BLaER1 treated with 17β-estradiol and CSF1 and Interleukin-3, amounts not matched to agents 10 nM and 100 nM (cell line): ENCODE measurements at regions not wholly inside any gene's neighbourhood (a gene's known extent, or its start where the extent isn't known, plus 50 kb on each side); places are given as distances from the start of the nearest gene placed in this dataset.

ENCODE experiments used
- H3K27ac ChIP-seq, 11 experiments: shearing (Covaris generic); formaldehyde crosslinking; 2 replicates each; pipeline ENCODE4 v1.8.1; 2022
- H3K27me3 ChIP-seq, 11 experiments: shearing (Covaris generic); formaldehyde crosslinking; 2 replicates each; pipeline ENCODE4 v1.8.1; 2022
- H3K36me3 ChIP-seq, 11 experiments: shearing (Covaris generic); formaldehyde crosslinking; 2 replicates each; pipeline ENCODE4 v1.8.1; 2022
- H3K4me1 ChIP-seq, 10 experiments: shearing (Covaris generic); formaldehyde crosslinking; 2 replicates each; pipeline ENCODE4 v1.8.1; 2022
- H3K4me2 ChIP-seq, 11 experiments: shearing (Covaris generic); formaldehyde crosslinking; 2 replicates each; pipeline ENCODE4 v1.8.1; 2022
- H3K4me3 ChIP-seq, 10 experiments: shearing (Covaris generic); formaldehyde crosslinking; 2 replicates each; pipeline ENCODE4 v1.8.1; 2022
- H3K9ac ChIP-seq, 11 experiments: shearing (Covaris generic); formaldehyde crosslinking; 2 replicates each; pipeline ENCODE4 v1.8.1; 2022
- H3K9me3 ChIP-seq, 11 experiments: shearing (Covaris generic); formaldehyde crosslinking; replicated peaks in 1 of 11; 2 replicates each; pipeline ENCODE4 v1.8.1; 2022
- H4K20me1 ChIP-seq, 11 experiments: shearing (Covaris generic); formaldehyde crosslinking; 2 replicates each; pipeline ENCODE4 v1.8.1; 2022
- Cebpa-rat ChIP-seq, 11 experiments: shearing (Covaris generic); IDR thresholded peaks; 2 replicates each; pipeline ENCODE4 v1.8.1; 2022

DNA sequence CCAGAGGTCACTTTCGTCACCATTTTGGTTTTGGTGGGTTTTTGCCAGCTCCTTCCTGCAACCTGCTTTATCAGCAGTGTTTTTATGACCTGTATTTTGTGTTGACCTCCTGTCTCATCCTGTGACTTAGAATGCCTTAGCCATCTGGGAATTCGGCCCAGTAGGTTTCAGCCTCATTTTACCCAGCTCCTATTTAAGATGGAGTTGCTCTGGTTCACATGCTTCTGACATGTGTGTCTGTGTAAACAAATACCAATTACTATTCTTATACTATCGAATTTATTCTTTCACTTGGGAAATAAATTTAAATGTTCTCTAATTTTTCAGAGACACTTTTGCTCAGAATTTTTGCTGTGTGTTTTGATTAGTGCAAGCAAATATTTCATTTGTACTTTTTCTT is 1370.3 kb upstream of the MIR17HG start:
- Histone ChIP-seq H4K20me1 (no peaks in the 10 kb centered on the region), H3K36me3 (no peaks in the 10 kb centered on the region), H3K4me3 (no peak overlapping the region), H3K4me2 (no peak overlapping the region), H3K4me1 (peaks cover 0 to 5% (median 0%) of the 10 kb centered on the region in 10 experiments; a peak in 2 of 20 replicates), H3K9me3 (peaks cover 0 to 3% (median 0%) of the 10 kb centered on the region in 11 experiments; a peak in 1 of 22 replicates), H3K9ac (no peak overlapping the region), H3K27me3 (no peaks in the 10 kb centered on the region), H3K27ac (no peak overlapping the region)
- no peak for TF ChIP-seq Cebpa-rat (IDR thresholded peaks at IDR 0.05)

GRCh38 chr13:89980896-89981295 is 1366.6 kb upstream of the MIR17HG start:
- H3K27ac ChIP-seq, result no peak overlapping the region
- no peaks in the 10 kb centered on the region for H3K27me3 ChIP-seq
- no peak for TF ChIP-seq Cebpa-rat (IDR thresholded peaks at IDR 0.05)
- no peaks in the 10 kb centered on the region for H3K36me3 ChIP-seq
- no peaks in the 10 kb centered on the region for H4K20me1 ChIP-seq
- peaks cover 0 to 12% (median 0%) of the 10 kb centered on the region in 10 experiments; a peak in 4 of 20 replicates for H3K4me1 ChIP-seq
- H3K4me3 ChIP-seq, result no peak overlapping the region
- no peak overlapping the region for H3K9ac ChIP-seq
- no peak overlapping the region for H3K4me2 ChIP-seq
- no peaks in the 10 kb centered on the region for H3K9me3 ChIP-seq

GRCh38 chr13:89982407-89983095 is 1364.9 kb upstream of the MIR17HG start:
- Histone ChIP-seq H3K36me3 (no peaks in the 10 kb centered on the region), H3K4me1 (peaks cover 0 to 12% (median 0%) of the 10 kb centered on the region in 10 experiments; a peak in 4 of 20 replicates), H3K4me3 (no peak overlapping the region), H4K20me1 (no peaks in the 10 kb centered on the region), H3K27ac (0 out of 22 replicates have a peak overlapping the region, but pooled peaks of 1 of the 11 experiments have one; percentile 7), H3K27me3 (no peaks in the 10 kb centered on the region), H3K4me2 (peak overlapping the region in 3 of 11 experiments; percentile 1 to 33 (median 22); a peak in 2 of 22 replicates), H3K9me3 (no peaks in the 10 kb centered on the region), H3K9ac (no peak overlapping the region)
- TF ChIP-seq Cebpa-rat (IDR thresholded peaks at IDR 0.05), result no peak

- Histone ChIP-seq H3K9me3 (no peaks in the 10 kb centered on the region), H4K20me1 (no peaks in the 10 kb centered on the region), H3K27me3 (no peaks in the 10 kb centered on the region)
Observed at GRCh38 chr13:89988206-89988605, 1359.3 kb upstream of the MIR17HG start.

DNA sequence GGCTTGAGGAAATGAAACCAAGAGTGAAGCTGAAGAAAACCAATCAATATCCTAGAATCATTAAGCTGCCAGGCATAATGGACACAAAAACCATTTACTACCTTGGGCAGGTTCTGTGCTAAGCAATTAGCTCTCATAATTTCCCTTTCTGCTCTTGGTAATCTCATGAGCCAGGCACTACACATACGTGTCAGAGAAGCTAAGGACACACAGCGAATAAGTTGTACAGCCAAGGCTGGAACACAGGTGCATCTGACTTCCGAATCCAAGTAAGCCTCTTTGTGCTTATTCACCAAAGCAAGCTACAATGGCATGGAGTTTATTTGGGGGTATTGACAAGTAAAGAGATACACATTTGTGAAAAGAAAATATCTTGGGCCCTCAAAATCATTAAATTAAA is 1343.9 kb upstream of the MIR17HG start:
- H3K4me2 ChIP-seq, result no peak overlapping the region
- H3K4me3 ChIP-seq, result no peak overlapping the region
- H3K4me1 ChIP-seq, result peaks cover 0 to 12% (median 1%) of the 10 kb centered on the region in 10 experiments; a peak in 8 of 20 replicates
- H3K9ac ChIP-seq, result no peak overlapping the region
- no peak overlapping the region for H3K27ac ChIP-seq
- TF ChIP-seq Cebpa-rat (IDR thresholded peaks at IDR 0.05), result no peak
- no peaks in the 10 kb centered on the region for H3K27me3 ChIP-seq
- H3K9me3 ChIP-seq, result peaks cover 0 to 15% (median 8%) of the 10 kb centered on the region in 11 experiments; a peak in 10 of 22 replicates
- no peaks in the 10 kb centered on the region for H3K36me3 ChIP-seq
- H4K20me1 ChIP-seq, result no peaks in the 10 kb centered on the region

More at GRCh38 chr13:89988206-89988605, 1359.3 kb upstream of the MIR17HG start:
- H3K4me2 ChIP-seq, result no peak overlapping the region
- H3K36me3 ChIP-seq, result no peaks in the 10 kb centered on the region
- no peaks in the 10 kb centered on the region for H3K4me1 ChIP-seq
- no peak for TF ChIP-seq Cebpa-rat (IDR thresholded peaks at IDR 0.05)
- no peak overlapping the region for H3K4me3 ChIP-seq
- H3K27ac ChIP-seq, result no peak overlapping the region
- no peak overlapping the region for H3K9ac ChIP-seq

- Histone ChIP-seq H3K36me3 (no peaks in the 10 kb centered on the region), H4K20me1 (no peaks in the 10 kb centered on the region), H3K4me1 (peaks cover 0 to 16% (median 0%) of the 10 kb centered on the region in 10 experiments; a peak in 4 of 20 replicates), H3K9ac (no peak overlapping the region), H3K4me2 (peak overlapping the region in 4 of 11 experiments; percentile 2 to 28 (median 16); a peak in 4 of 22 replicates), H3K27ac (no peak overlapping the region), H3K9me3 (no peaks in the 10 kb centered on the region; a peak in 1 of 22 replicates), H3K4me3 (no peak overlapping the region), H3K27me3 (no peaks in the 10 kb centered on the region)
- TF ChIP-seq Cebpa-rat (IDR thresholded peaks at IDR 0.05), result no peak
Observed at GRCh38 chr13:90008707-90009149, 1338.8 kb upstream of the MIR17HG start.

DNA sequence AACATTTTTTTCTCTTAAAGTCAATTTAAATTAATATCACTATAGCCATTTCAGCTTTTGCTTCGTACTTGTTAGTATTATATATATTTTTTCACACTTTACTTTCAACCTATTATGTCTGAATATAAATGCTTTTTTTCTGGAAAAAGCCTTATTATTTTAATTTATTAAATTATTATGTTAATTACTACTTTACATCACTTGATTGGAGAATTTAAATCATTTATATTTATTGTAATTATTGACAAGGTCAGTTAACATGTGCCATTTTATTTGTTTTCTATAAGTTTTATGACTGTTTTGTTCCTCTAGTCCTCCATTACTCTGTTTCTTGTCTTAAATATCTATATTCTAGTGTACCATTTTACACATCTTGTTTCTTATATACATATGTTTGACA is 1333.4 kb upstream of the MIR17HG start:
- Histone ChIP-seq H4K20me1 (no peaks in the 10 kb centered on the region), H3K4me3 (no peak overlapping the region), H3K9ac (no peak overlapping the region), H3K4me1 (peaks cover 0 to 9% (median 0%) of the 10 kb centered on the region in 10 experiments; a peak in 2 of 20 replicates), H3K4me2 (no peak overlapping the region), H3K27me3 (no peaks in the 10 kb centered on the region), H3K9me3 (peaks cover 0 to 4% (median 0%) of the 10 kb centered on the region in 11 experiments; a peak in 1 of 22 replicates), H3K27ac (no peak overlapping the region), H3K36me3 (no peaks in the 10 kb centered on the region)
- no peak for TF ChIP-seq Cebpa-rat (IDR thresholded peaks at IDR 0.05)

DNA sequence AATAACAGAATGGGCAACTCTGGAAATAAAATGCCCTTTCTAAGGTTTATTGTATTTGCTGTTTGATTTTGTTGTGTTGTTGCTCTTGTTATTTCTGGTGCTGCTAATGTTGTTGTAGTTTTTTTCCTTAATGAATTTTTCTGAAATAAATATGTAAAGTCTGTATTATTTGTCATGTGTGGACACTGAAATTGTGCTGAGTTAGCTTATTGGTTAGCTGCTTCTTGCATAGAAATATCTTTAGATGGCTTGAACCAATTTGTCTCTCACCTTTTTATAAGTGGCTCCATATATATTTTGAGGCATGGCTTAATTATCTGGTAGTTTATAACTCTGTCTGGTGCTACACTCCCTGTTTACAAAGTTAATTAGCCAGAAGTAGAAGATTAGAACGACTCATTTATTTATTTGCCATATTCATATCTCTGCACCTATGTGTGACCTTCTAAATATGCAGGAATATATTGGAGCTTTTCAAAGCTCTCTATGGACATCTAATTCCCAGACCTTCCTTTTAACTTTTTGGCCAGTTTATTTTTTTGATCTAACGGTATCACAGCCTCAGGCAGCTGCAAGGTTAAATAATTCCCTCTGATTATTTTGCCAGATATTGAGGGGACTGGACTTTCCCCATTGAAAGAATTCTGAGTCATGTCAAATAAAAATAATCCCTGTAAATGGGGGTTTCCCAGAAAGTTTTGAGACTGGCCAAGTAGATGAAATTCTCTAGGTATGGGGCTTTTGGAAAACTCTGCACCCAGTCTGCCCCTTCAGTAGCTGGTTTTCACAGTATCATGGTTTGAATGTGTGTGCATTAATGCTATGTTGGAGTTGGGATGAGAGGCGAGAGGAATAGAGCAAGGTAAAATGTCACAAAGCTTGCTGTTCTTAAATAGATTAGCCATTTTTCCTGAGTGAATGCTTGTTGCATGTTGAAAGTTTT is 1331.7 kb upstream of the MIR17HG start:
- no peak overlapping the region for H3K27ac ChIP-seq
- TF ChIP-seq Cebpa-rat (IDR thresholded peaks at IDR 0.05), result no peak
- no peak overlapping the region for H3K4me3 ChIP-seq
- no peaks in the 10 kb centered on the region for H4K20me1 ChIP-seq
- H3K9ac ChIP-seq, result no peak overlapping the region
- H3K36me3 ChIP-seq, result no peaks in the 10 kb centered on the region
- H3K4me1 ChIP-seq, result peaks cover 0 to 8% (median 0%) of the 10 kb centered on the region in 10 experiments; a peak in 1 of 20 replicates
- H3K4me2 ChIP-seq, result no peak overlapping the region
- H3K9me3 ChIP-seq, result peaks cover 0 to 4% (median 0%) of the 10 kb centered on the region in 11 experiments; a peak in 1 of 22 replicates
- H3K27me3 ChIP-seq, result no peaks in the 10 kb centered on the region

GRCh38 chr13:90016688-90017087 is 1330.8 kb upstream of the MIR17HG start:
- Histone ChIP-seq H3K4me3 (no peak overlapping the region), H3K27me3 (no peaks in the 10 kb centered on the region), H3K9ac (no peak overlapping the region), H3K27ac (no peak overlapping the region), H3K4me2 (no peak overlapping the region), H4K20me1 (no peaks in the 10 kb centered on the region), H3K36me3 (no peaks in the 10 kb centered on the region), H3K9me3 (peaks cover 0 to 4% (median 0%) of the 10 kb centered on the region in 11 experiments; a peak in 1 of 22 replicates), H3K4me1 (peaks cover 0 to 8% (median 0%) of the 10 kb centered on the region in 10 experiments; a peak in 1 of 20 replicates)
- no peak for TF ChIP-seq Cebpa-rat (IDR thresholded peaks at IDR 0.05)
